ENCODE measurements at regions not wholly inside any gene's neighbourhood (a gene's known extent, or its start where the extent isn't known, plus 50 kb on each side); places are given as distances from the start of the nearest gene placed in this dataset.

DNA sequence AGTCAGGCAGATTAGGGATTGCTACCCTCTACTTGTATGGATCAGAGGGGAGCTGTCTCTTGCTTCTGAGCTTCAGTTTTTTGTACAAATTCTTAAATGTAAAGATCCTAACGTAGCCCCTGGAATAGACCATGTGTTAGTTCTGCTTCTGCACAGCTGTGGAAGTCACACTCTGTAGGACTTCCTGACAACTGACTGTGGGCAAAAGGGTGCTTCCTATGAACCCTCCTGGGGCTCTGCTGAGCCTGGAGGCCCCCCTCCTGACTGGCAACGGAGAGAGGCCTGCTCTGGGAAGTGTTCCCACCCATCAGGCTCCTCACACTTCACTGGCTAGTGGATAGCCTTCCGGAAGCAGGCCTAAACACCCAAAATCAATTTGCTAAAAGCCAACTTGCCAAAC, 131.0 kb downstream of the RPLP1 start:
- H3K9me3 ChIP-seq (replicated peaks; ENCODE audit: insufficient read depth, low read length), result no peaks in the 10 kb centered on the region
- H3F3A ChIP-seq (ENCODE audit: insufficient read depth, low read length), result no peaks in the 10 kb centered on the region
- no peaks in the 10 kb centered on the region for H3K36me3 ChIP-seq (replicated peaks; ENCODE audit: insufficient read depth, low read length)
- H3K9ac ChIP-seq (ENCODE audit: low read length), result no peak overlapping the region
- DNase-seq, result no peak
- no peaks in the 10 kb centered on the region for H3K4me1 ChIP-seq (ENCODE audit: low read length)
- H2AFZ ChIP-seq (ENCODE audit: low read length), result no peak overlapping the region
- no peaks in the 10 kb centered on the region for H4K20me1 ChIP-seq (ENCODE audit: insufficient read depth, low read length)
- H3K27ac ChIP-seq (ENCODE audit: low read length), result no peak overlapping the region
- H3K79me2 ChIP-seq (ENCODE audit: low read length), result no peaks in the 10 kb centered on the region
- no peaks in the 10 kb centered on the region for H3K27me3 ChIP-seq (replicated peaks; ENCODE audit: insufficient read depth, low read length)
- TF ChIP-seq, protein P1, sequence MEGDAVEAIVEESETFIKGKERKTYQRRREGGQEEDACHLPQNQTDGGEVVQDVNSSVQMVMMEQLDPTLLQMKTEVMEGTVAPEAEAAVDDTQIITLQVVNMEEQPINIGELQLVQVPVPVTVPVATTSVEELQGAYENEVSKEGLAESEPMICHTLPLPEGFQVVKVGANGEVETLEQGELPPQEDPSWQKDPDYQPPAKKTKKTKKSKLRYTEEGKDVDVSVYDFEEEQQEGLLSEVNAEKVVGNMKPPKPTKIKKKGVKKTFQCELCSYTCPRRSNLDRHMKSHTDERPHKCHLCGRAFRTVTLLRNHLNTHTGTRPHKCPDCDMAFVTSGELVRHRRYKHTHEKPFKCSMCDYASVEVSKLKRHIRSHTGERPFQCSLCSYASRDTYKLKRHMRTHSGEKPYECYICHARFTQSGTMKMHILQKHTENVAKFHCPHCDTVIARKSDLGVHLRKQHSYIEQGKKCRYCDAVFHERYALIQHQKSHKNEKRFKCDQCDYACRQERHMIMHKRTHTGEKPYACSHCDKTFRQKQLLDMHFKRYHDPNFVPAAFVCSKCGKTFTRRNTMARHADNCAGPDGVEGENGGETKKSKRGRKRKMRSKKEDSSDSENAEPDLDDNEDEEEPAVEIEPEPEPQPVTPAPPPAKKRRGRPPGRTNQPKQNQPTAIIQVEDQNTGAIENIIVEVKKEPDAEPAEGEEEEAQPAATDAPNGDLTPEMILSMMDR (IDR thresholded peaks at IDR 0.05; ENCODE audit: low read length), result no peak
- H3K4me2 ChIP-seq (ENCODE audit: low read depth, low read length), result no peak overlapping the region
- H3K9me2 ChIP-seq (replicated peaks; ENCODE audit: insufficient read depth, low read length), result no peaks in the 10 kb centered on the region
- no peak overlapping the region for H3K4me3 ChIP-seq (ENCODE audit: low read length)

DNA sequence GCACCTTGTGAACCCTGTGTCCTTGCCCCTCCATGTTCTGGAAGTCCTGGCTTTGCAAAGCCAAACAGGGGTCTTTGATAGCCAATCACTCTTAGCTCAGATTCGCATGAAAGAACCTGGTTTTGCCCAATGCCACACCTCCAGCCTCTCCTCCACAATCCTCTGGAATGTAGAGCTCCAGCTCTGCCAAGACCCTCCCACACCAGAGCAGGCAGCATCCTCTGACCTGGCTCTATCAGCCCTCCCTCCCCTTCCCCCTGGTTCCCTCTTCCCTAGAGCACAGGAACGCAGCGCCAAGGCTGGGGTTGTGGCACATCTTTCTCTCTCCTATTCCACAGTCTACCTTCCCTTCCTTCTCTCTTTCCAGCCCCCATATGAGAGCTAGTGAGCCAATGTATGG, 133.3 kb downstream of the RPLP1 start:
- Histone ChIP-seq H3K27me3 (replicated peaks; ENCODE audit: insufficient read depth, low read length) (no peaks in the 10 kb centered on the region), H3K9ac (ENCODE audit: low read length) (no peak overlapping the region), H4K20me1 (ENCODE audit: insufficient read depth, low read length) (no peaks in the 10 kb centered on the region), H3F3A (ENCODE audit: insufficient read depth, low read length) (no peaks in the 10 kb centered on the region), H3K9me3 (replicated peaks; ENCODE audit: insufficient read depth, low read length) (no peaks in the 10 kb centered on the region), H3K79me2 (ENCODE audit: low read length) (no peaks in the 10 kb centered on the region), H3K36me3 (replicated peaks; ENCODE audit: insufficient read depth, low read length) (no peaks in the 10 kb centered on the region), H2AFZ (ENCODE audit: low read length) (no peak overlapping the region), H3K27ac (ENCODE audit: low read length) (no peak overlapping the region), H3K4me1 (ENCODE audit: low read length) (no peaks in the 10 kb centered on the region), H3K4me2 (ENCODE audit: low read depth, low read length) (no peak overlapping the region), H3K9me2 (replicated peaks; ENCODE audit: insufficient read depth, low read length) (no peaks in the 10 kb centered on the region), H3K4me3 (ENCODE audit: low read length) (no peak overlapping the region)
- DNase-seq, result no peak
- TF ChIP-seq, protein P1 (IDR thresholded peaks at IDR 0.05; ENCODE audit: low read length), result no peak
- no peak for TF ChIP-seq EZH2 (optimal IDR thresholded peaks at IDR 0.05; ENCODE audit: low read depth, low read length)
- TF ChIP-seq EZH2phosphoT487 (IDR thresholded peaks at IDR 0.05; ENCODE audit: low read length), result no peak

DNA sequence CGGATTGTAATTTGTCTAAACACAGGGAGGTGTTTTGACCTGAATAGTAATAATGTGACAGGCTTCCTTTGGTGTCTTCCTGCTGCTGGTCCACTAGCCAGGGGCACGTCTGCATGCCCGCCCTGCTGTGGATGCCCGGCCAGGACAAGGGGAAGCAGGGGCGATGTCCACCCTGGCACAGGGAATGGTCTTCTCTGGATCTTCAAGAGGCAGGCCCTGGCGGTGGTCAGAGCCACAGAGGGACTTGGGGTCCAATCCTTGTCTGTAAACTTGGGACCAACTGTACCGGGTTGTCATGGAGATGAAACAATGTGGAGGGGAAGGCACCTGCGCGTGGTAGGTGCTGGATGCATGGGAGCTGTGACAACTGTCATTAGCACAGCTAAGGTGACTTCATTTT, 134.1 kb downstream of the RPLP1 start:
- H3K27me3 ChIP-seq (replicated peaks; ENCODE audit: insufficient read depth, low read length), result no peaks in the 10 kb centered on the region
- no peaks in the 10 kb centered on the region for H3K4me1 ChIP-seq (ENCODE audit: low read length)
- no peak overlapping the region for H2AFZ ChIP-seq (ENCODE audit: low read length)
- H3K4me3 ChIP-seq (ENCODE audit: low read length), result no peak overlapping the region
- H3K9me3 ChIP-seq (replicated peaks; ENCODE audit: insufficient read depth, low read length), result no peaks in the 10 kb centered on the region
- no peak overlapping the region for H3K4me2 ChIP-seq (ENCODE audit: low read depth, low read length)
- H4K20me1 ChIP-seq (ENCODE audit: insufficient read depth, low read length), result no peaks in the 10 kb centered on the region
- no peaks in the 10 kb centered on the region for H3F3A ChIP-seq (ENCODE audit: insufficient read depth, low read length)
- no peak for DNase-seq
- no peaks in the 10 kb centered on the region for H3K79me2 ChIP-seq (ENCODE audit: low read length)
- TF ChIP-seq, protein P1 (IDR thresholded peaks at IDR 0.05; ENCODE audit: low read length), result no peak
- TF ChIP-seq EZH2phosphoT487 (IDR thresholded peaks at IDR 0.05; ENCODE audit: low read length) (no peak), EZH2 (optimal IDR thresholded peaks at IDR 0.05; ENCODE audit: low read depth, low read length) (no peak)
- H3K9me2 ChIP-seq (replicated peaks; ENCODE audit: insufficient read depth, low read length), result no peaks in the 10 kb centered on the region
- H3K9ac ChIP-seq (ENCODE audit: low read length), result no peak overlapping the region
- no peaks in the 10 kb centered on the region for H3K36me3 ChIP-seq (replicated peaks; ENCODE audit: insufficient read depth, low read length)
- no peak overlapping the region for H3K27ac ChIP-seq (ENCODE audit: low read length)

Data from MM.1S (cell line).